Lung (tissue), 11 donors: ENCODE measurements at regions not wholly inside any gene's neighbourhood (a gene's known extent, or its start where the extent isn't known, plus 50 kb on each side); places are given as distances from the start of the nearest gene placed in this dataset.
"Not testable (repeated sequence)": the region's sequence is repeated elsewhere in the genome, so short reads cannot be mapped to it uniquely, and the experiment has no call there.

Experiments
- ATAC-seq: fragments of 200-7000 bp; cut with Tn5 transposase; one replicate; pipeline ENCODE4 v1.9.1; 2020; ENCODE audit warnings: moderate number of reproducible peaks; ENCODE audit not compliant: insufficient read depth, low FRiP score
- DNase-seq, 3 donors: peaks; one replicate each; pipeline ENCODE4 v3.0.0-alpha.2; 2013 to 2017
- H3K27ac ChIP-seq, 2 donors: one replicate each; pipeline ENCODE4 v1.5.1; 2013; ENCODE audit warnings: mild to moderate bottlenecking in 2 of 2, moderate library complexity in 2 of 2, control low read depth in 1 of 2, inconsistent platforms in 1 of 2, low read depth in 1 of 2, low read length in 1 of 2
- H3K27me3 ChIP-seq, 3 donors: one replicate each; pipeline ENCODE4 v1.5.1; 2013; ENCODE audit warnings: low read length in 2 of 3; ENCODE audit not compliant: control insufficient read depth in 3 of 3, insufficient read depth in 3 of 3
- H3K36me3 ChIP-seq, 4 donors: one replicate each; pipeline ENCODE4 v1.5.1; 2013; ENCODE audit warnings: low read length in 4 of 4, mild to moderate bottlenecking in 1 of 4, moderate library complexity in 1 of 4; ENCODE audit not compliant: control insufficient read depth in 4 of 4, insufficient read depth in 4 of 4
- H3K4me1 ChIP-seq, 5 donors: one replicate each; pipeline ENCODE4 v1.5.1; 2013; ENCODE audit warnings: low read length in 5 of 5, mild to moderate bottlenecking in 2 of 5, moderate library complexity in 1 of 5; ENCODE audit not compliant: control insufficient read depth in 5 of 5, insufficient read depth in 5 of 5
- H3K4me3 ChIP-seq: one replicate; pipeline ENCODE4 v1.5.1; 2013; ENCODE audit warnings: mild to moderate bottlenecking, control low read depth, moderate library complexity
- H3K9ac ChIP-seq, 2 donors: one replicate each; pipeline ENCODE4 v1.5.1; 2013; ENCODE audit warnings: low read length in 2 of 2, control low read depth in 1 of 2; ENCODE audit not compliant: insufficient read depth in 1 of 2
- H3K9me3 ChIP-seq, 4 donors: one replicate each; pipeline ENCODE4 v1.5.1; 2013; ENCODE audit warnings: low read length in 3 of 4, mild to moderate bottlenecking in 1 of 4, moderate library complexity in 1 of 4; ENCODE audit not compliant: control insufficient read depth in 4 of 4, insufficient read depth in 3 of 4
- WGBS, 2 donors: extraction: QIAGEN DNeasy Blood & Tissue Kit; methylation state at CpG; one replicate each; pipeline ENCODE4 v1.1.7; 2013; 5-methylcytosine and 5-hydroxymethylcytosine counted together
- TF ChIP-seq, protein P1 (sequence below): IDR thresholded peaks from 2 replicates; pipeline ENCODE4 v1.5.1; 2012; ENCODE audit warnings: mild to moderate bottlenecking; ENCODE audit errors: control extremely low read depth, extremely low read depth
- donor health status: control.
- donor health status: control.
- donor health status: Bipolar disorder and iron deficiency.
- donor health status: healthy.
- donor health status: DM: yes; HTN: yes; CAD: no.

- no peak for DNase-seq
- WGBS, 2 donors = 96% methylated on average over 7 of the region's 7 CpGs
These were observed 67.5 kb upstream of the CEP85L start for GRCh38 chr6:118718903-118719302.

GRCh38 chr6:118718297-118718696 lies 66.9 kb upstream of the CEP85L start:
- Histone ChIP-seq H3K4me1 (peaks cover 0 to 4% (median 1%) of the 10 kb centered on the region in 5 donors), H3K27ac (no peak overlapping the region), H3K36me3 (no peaks in the 10 kb centered on the region), H3K9ac (no peak overlapping the region), H3K27me3 (no peaks in the 10 kb centered on the region), H3K4me3 (no peak overlapping the region), H3K9me3 (no peaks in the 10 kb centered on the region)
- TF ChIP-seq, protein P1, sequence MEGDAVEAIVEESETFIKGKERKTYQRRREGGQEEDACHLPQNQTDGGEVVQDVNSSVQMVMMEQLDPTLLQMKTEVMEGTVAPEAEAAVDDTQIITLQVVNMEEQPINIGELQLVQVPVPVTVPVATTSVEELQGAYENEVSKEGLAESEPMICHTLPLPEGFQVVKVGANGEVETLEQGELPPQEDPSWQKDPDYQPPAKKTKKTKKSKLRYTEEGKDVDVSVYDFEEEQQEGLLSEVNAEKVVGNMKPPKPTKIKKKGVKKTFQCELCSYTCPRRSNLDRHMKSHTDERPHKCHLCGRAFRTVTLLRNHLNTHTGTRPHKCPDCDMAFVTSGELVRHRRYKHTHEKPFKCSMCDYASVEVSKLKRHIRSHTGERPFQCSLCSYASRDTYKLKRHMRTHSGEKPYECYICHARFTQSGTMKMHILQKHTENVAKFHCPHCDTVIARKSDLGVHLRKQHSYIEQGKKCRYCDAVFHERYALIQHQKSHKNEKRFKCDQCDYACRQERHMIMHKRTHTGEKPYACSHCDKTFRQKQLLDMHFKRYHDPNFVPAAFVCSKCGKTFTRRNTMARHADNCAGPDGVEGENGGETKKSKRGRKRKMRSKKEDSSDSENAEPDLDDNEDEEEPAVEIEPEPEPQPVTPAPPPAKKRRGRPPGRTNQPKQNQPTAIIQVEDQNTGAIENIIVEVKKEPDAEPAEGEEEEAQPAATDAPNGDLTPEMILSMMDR = no peak
- ATAC-seq = no peak
- 91 to 97% methylated on average over 4 of the region's 4 CpGs for WGBS, 2 donors
- DNase-seq = no peak

More at GRCh38 chr6:118718903-118719302, 67.5 kb upstream of the CEP85L start:
- Histone ChIP-seq H3K4me3 (no peak overlapping the region), H3K27me3 (no peaks in the 10 kb centered on the region), H3K9me3 (no peaks in the 10 kb centered on the region), H3K27ac (no peak overlapping the region), H3K36me3 (no peaks in the 10 kb centered on the region), H3K9ac (no peak overlapping the region), H3K4me1 (peaks cover 0 to 2% (median 0%) of the 10 kb centered on the region in 5 donors)
- TF ChIP-seq, protein P1 = no peak
- no peak for ATAC-seq

- TF ChIP-seq, protein P1 = no peak
- Histone ChIP-seq H3K9me3 (no peaks in the 10 kb centered on the region), H3K9ac (no peak overlapping the region), H3K36me3 (no peaks in the 10 kb centered on the region), H3K4me1 (peaks cover 0 to 4% (median 0%) of the 10 kb centered on the region in 5 donors), H3K27ac (no peak overlapping the region), H3K4me3 (no peak overlapping the region), H3K27me3 (no peaks in the 10 kb centered on the region)
- ATAC-seq = no peak
- 97 to 98% methylated on average over 13 of the region's 13 CpGs for WGBS, 2 donors
- DNase-seq = no peak
These were observed 65.7 kb upstream of the CEP85L start for GRCh38 chr6:118717106-118717505.

DNA sequence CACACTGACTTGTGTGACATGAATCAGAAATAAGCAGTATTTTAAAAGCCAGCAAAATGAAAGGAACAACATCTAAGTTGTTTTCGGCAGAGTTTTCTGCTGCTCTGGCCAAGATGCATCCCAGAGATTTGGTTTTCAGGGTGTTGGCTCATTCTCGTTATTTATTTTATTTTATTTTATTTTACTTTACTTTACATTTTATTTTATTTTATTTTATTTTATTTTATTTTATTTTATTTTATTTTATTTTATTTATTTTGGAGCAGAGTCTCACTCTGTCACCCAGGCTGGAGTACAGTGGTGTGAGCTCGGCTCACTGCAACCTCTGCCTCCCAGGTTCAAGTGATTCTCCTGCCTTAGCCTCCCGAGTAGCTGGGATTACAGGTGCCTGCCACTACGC lies 64.5 kb upstream of the CEP85L start:
- not testable (repeated sequence) for DNase-seq, H3K4me3 ChIP-seq, H3K9me3 ChIP-seq, H3K9ac ChIP-seq, H3K4me1 ChIP-seq, H3K27ac ChIP-seq, ATAC-seq, H3K36me3 ChIP-seq, H3K27me3 ChIP-seq
- WGBS, 2 donors = 96 to 97% methylated on average over 5 of the region's 5 CpGs
